ENCODE measurements at regions not wholly inside any gene's neighbourhood (a gene's known extent, or its start where the extent isn't known, plus 50 kb on each side); places are given as distances from the start of the nearest gene placed in this dataset.

DNA sequence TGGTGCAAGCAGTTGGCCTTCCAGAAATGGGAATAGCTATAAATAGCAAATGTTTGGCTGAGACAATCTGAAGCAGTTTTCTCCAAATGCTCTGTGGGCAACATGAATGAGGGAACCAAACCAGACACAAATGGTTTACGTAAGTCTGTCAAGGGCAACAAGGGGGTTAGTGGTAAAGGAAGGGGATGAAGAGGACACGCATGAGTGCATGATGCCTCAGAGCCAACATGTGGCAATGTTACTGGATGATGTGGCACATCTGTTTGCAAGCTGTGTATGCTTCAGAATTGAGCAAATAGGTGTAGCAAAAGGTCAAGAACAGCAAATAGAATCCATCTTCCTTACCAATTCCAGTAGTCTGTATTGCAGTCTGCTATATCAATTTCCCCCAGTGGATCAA lies 76.3 kb upstream of the LMO4 start:
- TF ChIP-seq POLR2A (IDR thresholded peaks at IDR 0.05) = no peak
- TF ChIP-seq, protein P1, sequence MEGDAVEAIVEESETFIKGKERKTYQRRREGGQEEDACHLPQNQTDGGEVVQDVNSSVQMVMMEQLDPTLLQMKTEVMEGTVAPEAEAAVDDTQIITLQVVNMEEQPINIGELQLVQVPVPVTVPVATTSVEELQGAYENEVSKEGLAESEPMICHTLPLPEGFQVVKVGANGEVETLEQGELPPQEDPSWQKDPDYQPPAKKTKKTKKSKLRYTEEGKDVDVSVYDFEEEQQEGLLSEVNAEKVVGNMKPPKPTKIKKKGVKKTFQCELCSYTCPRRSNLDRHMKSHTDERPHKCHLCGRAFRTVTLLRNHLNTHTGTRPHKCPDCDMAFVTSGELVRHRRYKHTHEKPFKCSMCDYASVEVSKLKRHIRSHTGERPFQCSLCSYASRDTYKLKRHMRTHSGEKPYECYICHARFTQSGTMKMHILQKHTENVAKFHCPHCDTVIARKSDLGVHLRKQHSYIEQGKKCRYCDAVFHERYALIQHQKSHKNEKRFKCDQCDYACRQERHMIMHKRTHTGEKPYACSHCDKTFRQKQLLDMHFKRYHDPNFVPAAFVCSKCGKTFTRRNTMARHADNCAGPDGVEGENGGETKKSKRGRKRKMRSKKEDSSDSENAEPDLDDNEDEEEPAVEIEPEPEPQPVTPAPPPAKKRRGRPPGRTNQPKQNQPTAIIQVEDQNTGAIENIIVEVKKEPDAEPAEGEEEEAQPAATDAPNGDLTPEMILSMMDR (IDR thresholded peaks at IDR 0.05) = no peak

Data from uterus (tissue), 2 donors.